Astrocyte of the spinal cord (primary cell): ENCODE measurements at regions not wholly inside any gene's neighbourhood (a gene's known extent, or its start where the extent isn't known, plus 50 kb on each side); places are given as distances from the start of the nearest gene placed in this dataset.

ENCODE experiments used
- DNase-seq: peaks from one replicate; pipeline ENCODE4 v3.0.0; 2011; ENCODE audit warnings: low read depth, low spot score
- H3K4me3 ChIP-seq: 2 replicates; pipeline ENCODE4 v1.5.1; 2011; ENCODE audit warnings: low read depth, mild to moderate bottlenecking, low read length, moderate library complexity
- CTCF ChIP-seq: IDR thresholded peaks from 2 replicates; pipeline ENCODE4 v1.5.1; 2012; ENCODE audit warnings: low read depth, mild to moderate bottlenecking, low read length, inconsistent platforms
- in situ Hi-C: cut with HindIII; loops from 2 replicates; pipeline ENCODE4 v1.10.0; 2017; ENCODE audit warnings: low sequenced_read_pairs

DNA sequence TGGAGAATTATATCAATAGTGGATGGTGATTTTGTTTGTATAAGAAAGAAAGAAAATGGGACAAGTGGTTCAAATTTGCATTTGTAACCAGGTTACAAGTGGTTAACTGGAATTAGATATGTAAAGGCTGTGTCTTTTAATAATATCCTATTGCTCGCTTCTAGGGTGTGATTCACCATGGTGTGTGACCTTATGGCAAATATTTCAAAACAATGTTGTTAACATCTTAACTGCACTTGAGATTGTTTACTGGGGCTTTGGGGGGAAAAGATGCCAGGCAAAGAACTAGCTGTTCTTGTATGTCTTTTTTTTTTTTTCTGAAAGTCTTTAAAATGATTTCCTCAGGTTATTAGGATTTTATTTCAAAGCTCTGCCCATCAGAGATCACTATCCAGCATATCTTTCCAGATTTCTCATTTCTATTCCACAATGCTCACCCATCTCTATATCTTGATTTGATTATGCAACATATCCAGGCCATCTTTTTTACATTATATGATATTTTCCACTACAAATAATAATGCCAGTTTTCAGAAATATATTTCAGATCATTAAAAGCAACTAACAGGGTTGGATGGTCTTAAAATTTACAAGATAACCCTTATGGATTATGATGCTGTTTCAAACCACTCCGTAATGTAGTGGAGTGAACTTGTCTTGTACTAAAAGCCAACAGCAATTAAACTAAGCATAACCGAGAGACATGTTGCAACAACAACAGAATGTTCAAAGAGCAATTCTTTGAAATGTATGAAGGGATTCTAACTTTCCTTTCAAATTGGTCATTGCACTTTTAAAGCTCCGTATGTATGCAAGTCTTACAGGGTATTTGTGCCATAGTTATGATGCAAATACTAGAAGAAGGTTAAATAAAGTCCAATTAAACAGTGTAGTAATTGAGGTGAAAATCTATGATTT is 341.5 kb upstream of the ETAA1 start:
- no peak for DNase-seq
- no peak for TF ChIP-seq CTCF
- in situ Hi-C loops: no loop called here
- no peak overlapping the region for H3K4me3 ChIP-seq

- no peak overlapping the region for H3K4me3 ChIP-seq
- TF ChIP-seq CTCF: no peak
- in situ Hi-C loops: no loop called here
- DNase-seq: no peak
Observed at GRCh38 chr2:67057123-67057522, 340.0 kb upstream of the ETAA1 start.

DNA sequence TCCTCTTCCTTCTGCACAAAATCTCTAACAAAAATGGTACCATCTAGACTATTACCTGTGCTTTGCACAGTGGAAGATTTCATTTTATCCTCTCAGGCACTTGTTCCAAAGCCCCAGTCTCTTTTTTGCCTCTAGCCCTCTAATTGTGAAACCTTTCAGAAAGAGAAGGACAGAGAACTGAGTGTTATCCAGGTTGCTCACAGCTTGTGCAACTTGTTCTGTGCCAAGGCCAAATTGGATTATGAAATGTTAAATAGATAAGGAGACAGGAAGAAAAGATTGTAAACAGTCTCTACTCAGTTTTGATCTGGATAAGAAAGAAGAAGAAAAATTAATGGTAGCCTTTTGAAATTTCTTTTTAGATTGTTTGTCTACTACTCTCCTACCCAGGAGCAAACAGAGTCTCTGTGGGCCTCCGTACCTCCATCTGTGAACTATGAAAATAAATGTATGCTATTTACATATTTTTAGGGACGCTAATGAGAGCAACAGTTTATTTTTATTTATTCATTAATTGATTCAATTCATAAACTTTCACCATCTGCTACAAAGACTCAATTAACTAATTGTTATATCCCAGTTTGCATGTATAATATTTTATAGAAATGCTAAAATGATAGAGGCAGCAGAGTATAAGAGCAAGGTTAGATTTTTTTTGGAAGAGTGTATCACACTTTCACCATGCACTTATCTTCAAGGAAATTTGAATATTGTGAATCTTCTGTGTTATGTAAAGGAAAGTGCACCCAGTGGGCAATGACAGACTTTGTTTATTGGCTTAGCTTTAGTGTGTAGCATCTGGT is 339.0 kb upstream of the ETAA1 start:
- in situ Hi-C loops: no loop called here
- no peak for DNase-seq
- TF ChIP-seq CTCF: no peak
- no peak overlapping the region for H3K4me3 ChIP-seq

DNA sequence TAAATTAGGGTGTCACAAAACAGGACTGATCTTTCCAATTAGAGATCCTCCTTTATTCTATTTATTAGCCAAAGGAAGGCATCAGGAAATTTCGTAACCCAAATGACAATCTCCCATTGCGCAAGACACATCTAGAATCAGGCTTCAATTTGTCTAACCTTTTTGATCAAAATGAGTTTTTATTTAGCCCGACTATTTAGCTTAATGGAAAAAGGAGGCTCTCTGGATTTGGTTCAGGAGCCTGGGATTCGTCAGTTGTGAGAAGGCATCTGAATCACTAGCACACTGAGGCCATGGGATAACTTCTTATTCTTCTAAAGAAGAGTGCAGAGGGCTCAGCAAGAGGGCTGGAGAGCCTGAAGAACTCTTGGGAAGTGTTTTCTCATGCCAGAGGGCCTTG is 332.1 kb upstream of the ETAA1 start:
- in situ Hi-C loops: no loop called here
- TF ChIP-seq CTCF: no peak
- DNase-seq: no peak
- no peak overlapping the region for H3K4me3 ChIP-seq

GRCh38 chr2:67066782-67067181 is 330.4 kb upstream of the ETAA1 start:
- no peak for DNase-seq
- H3K4me3 ChIP-seq: no peak overlapping the region
- in situ Hi-C loops: no loop called here
- TF ChIP-seq CTCF: no peak

DNA sequence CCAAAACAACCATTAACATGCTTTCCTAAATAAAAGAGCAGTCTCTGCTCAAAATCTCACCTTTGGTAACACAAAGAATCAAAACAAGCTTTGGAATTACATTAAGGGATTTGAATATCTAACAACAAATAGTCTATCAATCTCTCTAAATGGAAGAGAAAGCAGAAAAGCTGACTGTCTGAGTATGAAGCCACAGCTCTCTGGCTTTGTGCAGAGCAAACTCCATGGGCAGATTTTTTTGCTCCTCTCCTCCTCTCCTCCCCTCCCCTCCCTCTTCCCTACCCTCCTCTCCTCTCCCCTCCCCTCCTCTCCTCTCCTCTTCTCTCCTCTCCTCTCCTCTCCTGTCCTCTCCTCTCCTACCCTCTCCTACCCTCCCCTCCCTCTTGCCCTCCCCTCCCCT is 329.5 kb upstream of the ETAA1 start:
- no peak overlapping the region for H3K4me3 ChIP-seq
- no peak for DNase-seq
- in situ Hi-C loops: no loop called here
- TF ChIP-seq CTCF: no peak
